Ishikawa (cell line): ENCODE measurements at regions not wholly inside any gene's neighbourhood (a gene's known extent, or its start where the extent isn't known, plus 50 kb on each side); places are given as distances from the start of the nearest gene placed in this dataset.

Experiments used
- EP300 ChIP-seq: IDR thresholded peaks from 2 replicates; pipeline ENCODE4 v1.6.1; 2012; ENCODE audit warnings: borderline replicate concordance
- TCF12 ChIP-seq: IDR thresholded peaks from 2 replicates; pipeline ENCODE4 v1.6.1; 2012; ENCODE audit warnings: low read depth
- YY1 ChIP-seq: IDR thresholded peaks from 2 replicates; pipeline ENCODE4 v1.6.1; 2012; ENCODE audit warnings: low read depth

DNA sequence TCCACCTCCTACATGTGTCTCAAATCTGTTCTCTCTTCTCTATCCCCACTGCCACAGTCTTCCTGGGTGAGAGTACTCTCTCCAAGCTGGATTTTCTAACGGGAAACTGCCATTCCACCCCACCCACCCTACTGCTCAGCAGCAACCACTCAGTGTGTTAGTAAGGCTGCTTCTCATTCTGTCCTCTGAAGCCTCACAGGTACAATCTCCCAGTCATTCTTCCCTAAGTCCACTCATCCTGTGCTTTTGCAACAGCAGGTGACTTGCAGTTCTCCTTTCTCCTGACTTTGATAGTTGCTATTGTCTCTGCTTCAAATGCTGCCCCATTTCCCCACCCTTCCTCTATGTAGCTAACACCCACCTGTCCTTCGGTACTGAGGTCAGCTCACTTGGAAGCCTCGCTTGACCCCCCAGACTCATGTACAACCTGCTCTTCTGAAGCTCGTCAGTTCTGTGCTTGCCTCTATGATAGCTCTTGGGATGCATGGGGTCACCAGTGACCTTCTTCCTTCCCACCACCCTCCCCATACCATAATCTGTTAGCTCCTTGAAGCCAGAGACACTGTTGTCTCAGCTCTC, 188.9 kb downstream of the RRAGC start:
- TF ChIP-seq YY1 (no peak), EP300 (no peak), TCF12 (no peak)
